HEK293 (cell line): ENCODE measurements at regions not wholly inside any gene's neighbourhood (a gene's known extent, or its start where the extent isn't known, plus 50 kb on each side); places are given as distances from the start of the nearest gene placed in this dataset.

ENCODE experiments used
- GLI4 ChIP-seq: fragments of 450-650 bp; formaldehyde crosslinking; IDR thresholded peaks from 2 replicates; pipeline ENCODE4 v1.5.1; 2016; ENCODE audit warnings: missing biosample characterization, missing genetic modification characterization
- ZNF23 ChIP-seq: fragments of 450-650 bp; formaldehyde crosslinking; IDR thresholded peaks from 2 replicates; pipeline ENCODE4 v1.5.1; 2016; ENCODE audit warnings: missing biosample characterization, missing genetic modification characterization, borderline replicate concordance
- TF ChIP-seq, protein P1 (sequence below): fragments of 450-650 bp; formaldehyde crosslinking; conservative IDR thresholded peaks from 2 replicates; pipeline ENCODE4 v1.5.1; 2016; ENCODE audit warnings: low read depth, missing biosample characterization, missing genetic modification characterization
- TF ChIP-seq, protein P2 (sequence below): fragments of 450-650 bp; formaldehyde crosslinking; IDR thresholded peaks from 2 replicates; pipeline ENCODE4 v1.5.1; 2016; ENCODE audit warnings: missing biosample characterization, missing genetic modification characterization
- TF ChIP-seq, protein P3 (sequence below): sonication (generic); formaldehyde crosslinking; IDR thresholded peaks from 2 replicates; pipeline ENCODE4 v1.8.1; 2022; ENCODE audit warnings: mild to moderate bottlenecking, moderate library complexity, missing genetic modification reagents

DNA sequence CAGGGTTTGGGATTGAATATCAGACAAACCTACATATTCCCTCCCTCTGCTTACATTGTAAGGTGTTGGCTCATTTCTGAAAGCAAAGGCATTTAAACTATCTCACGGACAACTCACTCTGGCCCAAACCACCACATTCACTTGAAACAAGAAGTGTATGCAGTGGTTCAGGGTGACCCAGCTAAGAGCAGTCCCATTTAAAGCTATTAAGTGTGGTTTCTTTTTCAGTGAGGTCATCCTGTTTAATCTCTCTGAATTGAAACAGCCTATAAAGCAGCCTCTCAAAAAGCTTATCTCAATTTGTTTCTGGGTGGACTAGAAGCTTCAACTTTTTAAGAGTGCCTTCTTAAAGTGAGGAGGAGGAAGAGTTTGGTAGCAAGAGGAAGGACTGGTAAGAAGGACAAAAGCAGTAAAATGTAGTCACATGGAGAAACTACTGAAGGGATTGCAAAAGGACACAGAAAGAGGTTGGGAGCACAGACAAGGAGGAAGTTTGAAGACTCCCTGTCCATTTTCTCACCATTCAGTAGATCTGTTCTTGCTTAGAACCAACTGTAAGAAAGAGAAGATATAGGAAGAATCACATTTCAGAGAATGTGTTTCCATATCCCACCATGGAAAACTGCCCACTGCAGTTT lies 151.6 kb downstream of the TMCO5A start:
- TF ChIP-seq GLI4 (tag by site-specific recombination) = no peak
- TF ChIP-seq, protein P1, sequence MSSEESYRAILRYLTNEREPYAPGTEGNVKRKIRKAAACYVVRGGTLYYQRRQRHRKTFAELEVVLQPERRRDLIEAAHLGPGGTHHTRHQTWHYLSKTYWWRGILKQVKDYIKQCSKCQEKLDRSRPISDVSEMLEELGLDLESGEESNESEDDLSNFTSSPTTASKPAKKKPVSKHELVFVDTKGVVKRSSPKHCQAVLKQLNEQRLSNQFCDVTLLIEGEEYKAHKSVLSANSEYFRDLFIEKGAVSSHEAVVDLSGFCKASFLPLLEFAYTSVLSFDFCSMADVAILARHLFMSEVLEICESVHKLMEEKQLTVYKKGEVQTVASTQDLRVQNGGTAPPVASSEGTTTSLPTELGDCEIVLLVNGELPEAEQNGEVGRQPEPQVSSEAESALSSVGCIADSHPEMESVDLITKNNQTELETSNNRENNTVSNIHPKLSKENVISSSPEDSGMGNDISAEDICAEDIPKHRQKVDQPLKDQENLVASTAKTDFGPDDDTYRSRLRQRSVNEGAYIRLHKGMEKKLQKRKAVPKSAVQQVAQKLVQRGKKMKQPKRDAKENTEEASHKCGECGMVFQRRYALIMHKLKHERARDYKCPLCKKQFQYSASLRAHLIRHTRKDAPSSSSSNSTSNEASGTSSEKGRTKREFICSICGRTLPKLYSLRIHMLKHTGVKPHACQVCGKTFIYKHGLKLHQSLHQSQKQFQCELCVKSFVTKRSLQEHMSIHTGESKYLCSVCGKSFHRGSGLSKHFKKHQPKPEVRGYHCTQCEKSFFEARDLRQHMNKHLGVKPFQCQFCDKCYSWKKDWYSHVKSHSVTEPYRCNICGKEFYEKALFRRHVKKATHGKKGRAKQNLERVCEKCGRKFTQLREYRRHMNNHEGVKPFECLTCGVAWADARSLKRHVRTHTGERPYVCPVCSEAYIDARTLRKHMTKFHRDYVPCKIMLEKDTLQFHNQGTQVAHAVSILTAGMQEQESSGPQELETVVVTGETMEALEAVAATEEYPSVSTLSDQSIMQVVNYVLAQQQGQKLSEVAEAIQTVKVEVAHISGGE (tag by site-specific recombination) = no peak
- TF ChIP-seq, protein P2, sequence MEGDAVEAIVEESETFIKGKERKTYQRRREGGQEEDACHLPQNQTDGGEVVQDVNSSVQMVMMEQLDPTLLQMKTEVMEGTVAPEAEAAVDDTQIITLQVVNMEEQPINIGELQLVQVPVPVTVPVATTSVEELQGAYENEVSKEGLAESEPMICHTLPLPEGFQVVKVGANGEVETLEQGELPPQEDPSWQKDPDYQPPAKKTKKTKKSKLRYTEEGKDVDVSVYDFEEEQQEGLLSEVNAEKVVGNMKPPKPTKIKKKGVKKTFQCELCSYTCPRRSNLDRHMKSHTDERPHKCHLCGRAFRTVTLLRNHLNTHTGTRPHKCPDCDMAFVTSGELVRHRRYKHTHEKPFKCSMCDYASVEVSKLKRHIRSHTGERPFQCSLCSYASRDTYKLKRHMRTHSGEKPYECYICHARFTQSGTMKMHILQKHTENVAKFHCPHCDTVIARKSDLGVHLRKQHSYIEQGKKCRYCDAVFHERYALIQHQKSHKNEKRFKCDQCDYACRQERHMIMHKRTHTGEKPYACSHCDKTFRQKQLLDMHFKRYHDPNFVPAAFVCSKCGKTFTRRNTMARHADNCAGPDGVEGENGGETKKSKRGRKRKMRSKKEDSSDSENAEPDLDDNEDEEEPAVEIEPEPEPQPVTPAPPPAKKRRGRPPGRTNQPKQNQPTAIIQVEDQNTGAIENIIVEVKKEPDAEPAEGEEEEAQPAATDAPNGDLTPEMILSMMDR (tag by site-specific recombination) = no peak
- no peak for TF ChIP-seq ZNF23 (tag by site-specific recombination)
- TF ChIP-seq, protein P3, sequence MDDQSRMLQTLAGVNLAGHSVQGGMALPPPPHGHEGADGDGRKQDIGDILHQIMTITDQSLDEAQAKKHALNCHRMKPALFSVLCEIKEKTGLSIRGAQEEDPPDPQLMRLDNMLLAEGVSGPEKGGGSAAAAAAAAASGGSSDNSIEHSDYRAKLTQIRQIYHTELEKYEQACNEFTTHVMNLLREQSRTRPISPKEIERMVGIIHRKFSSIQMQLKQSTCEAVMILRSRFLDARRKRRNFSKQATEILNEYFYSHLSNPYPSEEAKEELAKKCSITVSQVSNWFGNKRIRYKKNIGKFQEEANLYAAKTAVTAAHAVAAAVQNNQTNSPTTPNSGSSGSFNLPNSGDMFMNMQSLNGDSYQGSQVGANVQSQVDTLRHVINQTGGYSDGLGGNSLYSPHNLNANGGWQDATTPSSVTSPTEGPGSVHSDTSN (CRISPR knock-in tag) = no peak
